HepG2 (cell line): ENCODE measurements at regions not wholly inside any gene's neighbourhood (a gene's known extent, or its start where the extent isn't known, plus 50 kb on each side); places are given as distances from the start of the nearest gene placed in this dataset.

Source experiments
- ATAC-seq: fragments of 200-7000 bp; cut with Tn5 transposase; 3 replicates; pipeline ENCODE4 v1.9.1; 2020; ENCODE audit warnings: mild to moderate bottlenecking, moderate library complexity
- BruUV-seq: library from RNA; stranded (reverse); fragments of 400-500 nt; replicated peaks from 2 replicates; lab custom pipeline; 2021; lab: Mats Ljungman, UMichigan
- CTCF ChIA-PET: fragments of 300-600 bp; formaldehyde crosslinking; extraction: SDS; loops from one replicate; lab custom pipeline; 2021; ENCODE audit warnings: low total read pairs, inconsistent platforms, low intra/inter-chr PET ratio; lab: Yijun Ruan, JAX
- POLR2A ChIA-PET: fragments of 350-600 bp; sonication (Branson Sonifier 250); formaldehyde crosslinking; loops from one replicate; lab custom pipeline; 2020; ENCODE audit warnings: antibody characterized with exemption, inconsistent platforms; lab: Yijun Ruan, JAX
- DNase-seq: peaks from one replicate; pipeline ENCODE4 v3.0.0-alpha.2; 2015; ENCODE audit warnings: low spot score
- FAIRE-seq: peaks from 3 replicates; lab custom pipeline; 2011; peaks lifted over from hg19 to GRCh38; lab: Jason Lieb, UNC
- H2AFZ ChIP-seq: one replicate; pipeline ENCODE4 v1.6.1; 2011; ENCODE audit warnings: low read length, inconsistent platforms
- H3K27ac ChIP-seq: fragments of 300-600 bp; 3 replicates; pipeline ENCODE4 v1.8.0; 2011; ENCODE audit warnings: mixed run types, mild to moderate bottlenecking, mixed read lengths, low read length, inconsistent platforms; ENCODE audit not compliant: insufficient read depth; ENCODE audit errors: extremely low read length
- H3K27me3 ChIP-seq, 2 experiments: fragments of 200-600 bp in 1 of 2; 2 replicates in 1 of 2; 3 replicates in 1 of 2; pipeline versions ENCODE4 v1.6.0 to v1.8.0; 2011; ENCODE audit warnings: low read length in 2 of 2, mild to moderate bottlenecking in 2 of 2, moderate library complexity in 2 of 2, inconsistent platforms in 1 of 2; ENCODE audit not compliant: insufficient read depth in 2 of 2, control insufficient read depth in 1 of 2
- H3K36me3 ChIP-seq, 2 experiments: fragments of 200-600 bp in 1 of 2; replicated peaks in 1 of 2; 2 replicates in 1 of 2; 3 replicates in 1 of 2; pipeline versions ENCODE4 v1.5.1 to v1.8.0; 2011; ENCODE audit warnings: low read length in 2 of 2, inconsistent platforms in 1 of 2; ENCODE audit not compliant: insufficient read depth in 2 of 2, control insufficient read depth in 1 of 2
- H3K4me1 ChIP-seq: 2 replicates; pipeline ENCODE4 v1.5.1; 2012; ENCODE audit warnings: low read length, inconsistent platforms; ENCODE audit not compliant: insufficient read depth
- H3K4me2 ChIP-seq: 2 replicates; pipeline ENCODE4 v1.6.0; 2011; ENCODE audit warnings: low read depth, low read length, inconsistent platforms
- H3K4me3 ChIP-seq, 3 experiments: fragments of 200-600 bp in 1 of 3; sonication (generic), shearing (Covaris generic) in 1 of 3; replicated peaks in 1 of 3; 2 replicates each; pipeline ENCODE4 v1.5.1; 2011 to 2016; ENCODE audit warnings: low read length in 3 of 3, inconsistent platforms in 2 of 3, low read depth in 2 of 3, mild to moderate bottlenecking in 2 of 3, control low read depth in 1 of 3, mixed read lengths in 1 of 3; ENCODE audit not compliant: insufficient read depth in 1 of 3
- H3K79me2 ChIP-seq: one replicate; pipeline ENCODE4 v1.6.1; 2011; ENCODE audit warnings: low read length, inconsistent platforms; ENCODE audit not compliant: insufficient read depth
- H3K9ac ChIP-seq: 2 replicates; pipeline ENCODE4 v1.6.0; 2011; ENCODE audit warnings: mild to moderate bottlenecking, low read depth, low read length, inconsistent platforms; ENCODE audit not compliant: insufficient read depth
- H3K9me3 ChIP-seq: 2 replicates; pipeline ENCODE4 v1.5.1; 2012; ENCODE audit warnings: mild to moderate bottlenecking, low read length
- H4K20me1 ChIP-seq: 2 replicates; pipeline ENCODE4 v1.6.0; 2011; ENCODE audit warnings: inconsistent platforms, mild to moderate bottlenecking, low read length, moderate library complexity; ENCODE audit not compliant: insufficient read depth
- CSRNP1 ChIP-seq: sonication (generic); formaldehyde crosslinking; IDR thresholded peaks from 2 replicates; pipeline ENCODE4 v1.8.1; 2023; ENCODE audit warnings: mild to moderate bottlenecking, missing genetic modification reagents
- RBFOX2 ChIP-seq: fragments of 200-400 bp; formaldehyde crosslinking; IDR thresholded peaks from 2 replicates; pipeline ENCODE4 v1.6.1; 2017; ENCODE audit warnings: low read depth, mild to moderate bottlenecking, low read length
- ZNF234 ChIP-seq: sonication (generic); formaldehyde crosslinking; conservative IDR thresholded peaks from 2 replicates; pipeline ENCODE4 v1.5.1; 2020; ENCODE audit warnings: mild to moderate bottlenecking, missing genetic modification reagents
- ZNF354B ChIP-seq: sonication (generic); formaldehyde crosslinking; IDR thresholded peaks from 2 replicates; pipeline ENCODE4 v1.8.0; 2022; ENCODE audit warnings: mild to moderate bottlenecking, missing genetic modification reagents
- WGBS: methylation state at CpG from one replicate; pipeline ENCODE4 v1.1.6; 2017; ENCODE audit warnings: low lambda C conversion rate; 5-methylcytosine and 5-hydroxymethylcytosine counted together
- in situ Hi-C: cut with HindIII; loops from 2 replicates; pipeline ENCODE4 v1.10.0; 2017; ENCODE audit warnings: low pct_unique_long_range_greater_than_20kb; ENCODE audit not compliant: extremely low pct_ligation_motif_present
- intact Hi-C: fragments of 100-400 bp; cut with micrococcal nuclease; formaldehyde crosslinking; loops from one replicate; pipeline ENCODE4 v1.10.0; 2022; ENCODE audit not compliant: unreplicated experiment

DNA sequence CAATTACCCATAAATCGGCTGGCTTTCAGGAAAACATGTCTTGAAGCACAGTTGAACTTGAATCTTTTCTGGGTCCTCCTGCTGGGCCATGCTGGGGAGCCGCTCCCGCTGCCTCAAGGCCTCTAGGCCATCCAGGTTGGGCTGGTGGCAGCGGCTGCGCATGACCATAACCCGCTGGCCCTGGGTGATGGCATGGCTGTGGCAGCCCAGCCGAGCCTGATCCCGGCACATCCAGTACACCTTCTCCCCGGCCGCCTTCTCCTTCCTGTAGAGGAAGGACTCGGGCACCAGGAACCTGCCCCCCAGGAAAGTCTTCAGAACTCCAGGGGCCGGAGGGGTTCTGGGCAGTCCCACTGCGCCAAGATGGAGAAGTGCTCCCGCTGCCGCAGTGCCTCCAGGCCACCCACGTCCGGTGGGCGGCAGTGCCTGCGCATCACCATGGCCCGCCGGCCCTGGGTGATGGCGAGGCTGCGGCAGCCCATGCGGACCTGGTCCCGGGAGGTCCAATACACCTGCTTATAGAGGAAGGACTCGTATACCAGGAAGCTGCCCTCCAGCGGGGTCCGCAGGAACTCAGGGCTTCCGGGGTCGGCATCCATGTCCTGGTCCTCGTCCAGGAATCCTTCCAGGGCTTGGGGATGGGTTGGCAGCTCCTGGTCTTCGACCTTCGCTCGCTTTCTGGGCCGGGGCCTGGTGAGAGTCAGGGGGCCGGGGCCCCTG is 84.3 kb upstream of the FXR1 start (continued):
- TF ChIP-seq CSRNP1 (CRISPR knock-in tag) (no peak), ZNF354B (CRISPR knock-in tag) (no peak), RBFOX2 (no peak)

DNA sequence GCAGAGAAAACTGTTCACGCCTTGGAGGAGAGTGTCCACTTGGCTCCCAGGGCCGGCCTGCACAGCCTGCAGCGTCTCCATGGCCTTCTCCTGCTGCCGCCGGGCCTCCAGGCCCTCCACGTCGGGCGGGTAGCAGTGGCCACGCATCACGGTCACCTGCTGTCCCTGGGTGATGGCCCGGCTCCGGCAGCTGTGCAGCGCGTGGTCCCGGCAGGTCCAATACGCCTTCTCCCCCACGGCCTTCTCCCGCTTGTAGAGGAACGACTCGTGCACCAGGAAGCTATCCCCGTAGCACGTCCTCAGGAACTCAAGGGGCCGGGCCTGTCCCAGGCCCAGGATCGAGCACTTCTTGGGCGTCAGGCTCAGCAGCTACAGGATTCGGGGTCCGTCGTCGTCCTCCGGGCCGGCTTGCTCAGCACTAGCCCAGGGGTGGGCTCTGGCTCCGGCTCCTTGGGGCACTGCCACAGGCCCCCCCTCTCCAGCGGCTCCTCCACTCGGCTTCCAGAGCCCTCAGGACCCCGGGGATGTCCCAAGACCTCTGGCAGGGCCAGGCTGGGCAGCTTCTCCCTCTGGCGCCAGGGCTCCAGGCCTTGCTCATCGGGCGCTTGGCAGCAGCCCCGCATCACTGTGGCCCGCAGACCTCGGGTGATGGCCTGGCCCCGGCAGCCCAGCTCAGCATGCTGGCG is 83.6 kb upstream of the FXR1 start:
- H3K9ac ChIP-seq, result no peak overlapping the region
- no peaks in the 10 kb centered on the region for H3K9me3 ChIP-seq
- H3K4me1 ChIP-seq, result no peaks in the 10 kb centered on the region
- TF ChIP-seq ZNF234 (CRISPR knock-in tag), result no peak
- TF ChIP-seq, all 625 proteins: peak for 0
- H3K4me3 ChIP-seq, result no peak overlapping the region
- ChIA-PET POLR2A (no interaction called here), CTCF (no interaction called here)
- H3K4me2 ChIP-seq, result no peak overlapping the region
- H3K27ac ChIP-seq, result no peak overlapping the region
- in situ Hi-C loops, result no loop called here
- H3K27me3 ChIP-seq, result peaks cover 2 to 14% of the 10 kb centered on the region in 2 experiments; a peak in 1 of 5 replicates
- H3K79me2 ChIP-seq, result no peaks in the 10 kb centered on the region
- ATAC-seq (peak; percentile 51), FAIRE-seq (no peak), DNase-seq (no peak)
- 56% methylated on average over 12 of the region's 43 CpGs for WGBS
- intact Hi-C loops, result no loop called here
- no peak overlapping the region for H2AFZ ChIP-seq
- H4K20me1 ChIP-seq, result no peaks in the 10 kb centered on the region
- BruUV-seq, result no TSS peak
- no peaks in the 10 kb centered on the region for H3K36me3 ChIP-seq
